ENCODE measurements at regions not wholly inside any gene's neighbourhood (a gene's known extent, or its start where the extent isn't known, plus 50 kb on each side); places are given as distances from the start of the nearest gene placed in this dataset.

- no peak for DNase-seq (ENCODE audit: low read depth in 2 of 2)
Measured at GRCh38 chr21:35697321-35697808, 363.0 kb downstream of the SETD4 start.

DNA sequence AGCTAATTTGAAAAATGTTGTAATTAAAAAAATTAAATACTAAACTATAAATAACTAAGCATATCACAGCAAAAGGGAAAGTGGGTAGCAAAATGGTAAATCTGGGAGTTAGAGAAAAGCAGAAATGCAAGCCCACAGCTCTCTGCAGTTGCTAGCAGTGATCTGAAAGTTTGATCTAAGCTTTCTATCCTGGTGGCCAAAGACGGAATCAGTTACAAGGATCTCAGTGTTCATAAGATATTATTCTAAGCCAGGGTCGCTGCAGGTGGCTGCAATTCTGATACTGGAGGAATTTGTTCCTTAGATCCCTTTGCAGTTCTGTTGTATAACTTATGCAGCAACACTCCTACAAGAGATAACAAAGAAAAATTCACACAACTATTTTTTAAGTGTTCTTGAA lies 363.7 kb downstream of the SETD4 start:
- no peak for DNase-seq (ENCODE audit: low read depth in 2 of 2)

GRCh38 chr21:35692311-35692710 lies 368.0 kb downstream of the SETD4 start:
- no peak for DNase-seq (ENCODE audit: low read depth in 2 of 2)

DNA sequence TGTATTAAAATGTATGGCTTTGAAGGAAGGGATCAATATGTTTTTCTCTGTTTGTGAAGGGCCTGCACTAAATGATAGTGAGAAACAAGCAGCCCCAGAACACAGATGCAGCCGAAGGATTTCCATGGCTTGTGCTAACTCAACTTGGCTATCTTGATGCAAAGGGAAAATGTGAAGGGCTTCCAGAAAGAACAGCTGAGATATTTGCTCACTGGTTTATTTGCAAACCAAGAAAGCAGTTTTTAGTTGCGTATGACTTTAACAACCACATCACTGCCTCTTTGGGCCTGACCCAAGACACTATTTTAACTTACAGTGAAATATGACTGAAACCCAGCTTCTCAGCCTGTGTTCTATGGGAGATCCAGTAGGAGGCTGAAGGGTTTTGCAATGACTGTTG lies 369.9 kb downstream of the SETD4 start:
- no peak for DNase-seq (ENCODE audit: low read depth in 2 of 2)

DNA sequence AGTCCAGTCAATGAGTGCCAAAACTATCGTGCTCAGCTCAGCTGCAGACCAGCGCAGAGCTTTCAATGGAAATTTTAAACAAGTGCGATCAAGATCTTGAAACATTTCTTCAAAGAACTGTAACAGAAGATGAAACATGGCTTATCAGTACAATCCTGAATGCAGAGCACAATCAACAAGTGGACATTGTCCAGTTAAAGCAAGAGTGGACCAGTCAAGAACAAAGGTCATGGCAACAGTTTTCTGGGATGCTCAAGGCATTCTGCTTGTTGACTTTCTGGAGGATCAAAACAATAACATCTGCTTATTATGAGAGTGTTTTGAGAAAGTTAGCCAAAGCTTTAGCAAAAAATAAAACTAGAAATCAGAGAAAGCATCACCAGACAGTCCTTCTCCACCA lies 374.2 kb downstream of the SETD4 start:
- DNase-seq (ENCODE audit: low read depth in 2 of 2): no peak

DNA sequence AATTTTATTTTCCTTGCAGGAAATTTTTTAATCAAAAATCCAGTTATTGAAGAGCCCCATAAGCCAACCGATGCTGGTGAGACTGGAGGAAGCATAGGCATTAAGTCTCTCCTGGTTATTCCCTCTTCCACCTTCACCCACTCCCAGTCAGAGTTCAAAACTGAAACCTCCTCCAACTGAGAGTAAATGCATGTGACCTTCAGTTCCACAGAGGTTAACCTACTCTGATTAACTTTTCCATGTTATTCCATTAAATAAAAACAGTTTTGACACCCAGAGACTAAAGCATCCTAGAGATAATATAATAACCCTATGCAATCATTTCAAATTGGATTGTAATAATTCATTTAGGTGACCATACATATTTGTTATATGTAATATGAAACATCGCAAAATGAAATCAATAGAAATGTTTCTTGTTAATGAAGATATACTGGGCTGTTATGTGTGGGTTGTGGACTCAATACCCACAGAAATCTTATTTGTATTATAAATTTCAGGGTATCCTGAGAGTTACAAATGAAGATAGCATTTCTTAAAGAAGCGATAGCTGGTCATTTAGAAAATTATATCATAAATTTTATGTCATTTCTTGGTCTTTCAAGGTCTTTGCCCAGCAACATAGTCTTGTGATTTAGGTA lies 376.5 kb downstream of the SETD4 start:
- DNase-seq (ENCODE audit: low read depth in 2 of 2): no peak

GRCh38 chr21:35682904-35683549 lies 377.3 kb downstream of the SETD4 start:
- DNase-seq (ENCODE audit: low read depth in 2 of 2): peak in 1 of 2 donors; percentile 39

DNA sequence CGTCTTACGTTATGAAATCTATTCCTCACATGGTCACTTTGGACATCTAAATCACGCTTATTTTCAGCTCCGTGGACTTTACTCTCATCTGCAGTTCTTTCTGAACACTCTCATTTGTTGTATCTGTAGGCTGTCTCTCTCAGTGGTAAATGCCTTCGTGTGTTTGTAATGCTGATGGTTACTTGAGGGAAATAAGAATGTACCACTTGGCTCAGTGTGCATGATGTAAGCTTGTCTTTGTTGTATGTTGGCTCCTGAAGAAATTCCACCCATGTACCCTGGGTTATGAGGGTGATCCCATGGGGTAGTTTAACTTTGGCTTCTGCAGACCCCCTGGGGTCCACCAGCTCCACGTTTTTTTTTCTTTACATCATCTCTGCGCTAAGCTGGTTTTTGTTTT lies 378.4 kb downstream of the SETD4 start:
- DNase-seq (ENCODE audit: low read depth in 2 of 2): no peak

GRCh38 chr21:35679076-35679475 lies 381.2 kb downstream of the SETD4 start:
- DNase-seq (ENCODE audit: low read depth in 2 of 2): no peak

DNA sequence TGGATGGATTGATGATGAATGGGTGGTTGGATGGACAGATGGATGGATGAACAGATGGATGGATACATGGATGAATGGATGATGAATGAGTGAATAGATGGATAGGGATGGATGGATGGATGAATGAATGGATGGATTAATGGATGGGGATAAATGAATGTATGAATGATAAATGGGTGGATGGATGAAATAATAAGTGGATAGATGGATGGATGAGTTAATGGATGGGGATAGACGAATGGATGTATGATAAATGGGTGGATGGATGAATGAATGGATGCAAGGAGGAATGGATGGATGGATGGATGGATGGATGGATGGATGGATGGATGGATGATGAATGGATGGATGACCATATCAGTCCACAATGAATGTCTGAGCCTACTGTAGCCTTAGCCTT lies 381.9 kb downstream of the SETD4 start:
- DNase-seq (ENCODE audit: low read depth in 2 of 2): no peak

- no peak for DNase-seq (ENCODE audit: low read depth in 2 of 2)
Measured at GRCh38 chr21:35677298-35677841, 383.0 kb downstream of the SETD4 start.

DNA sequence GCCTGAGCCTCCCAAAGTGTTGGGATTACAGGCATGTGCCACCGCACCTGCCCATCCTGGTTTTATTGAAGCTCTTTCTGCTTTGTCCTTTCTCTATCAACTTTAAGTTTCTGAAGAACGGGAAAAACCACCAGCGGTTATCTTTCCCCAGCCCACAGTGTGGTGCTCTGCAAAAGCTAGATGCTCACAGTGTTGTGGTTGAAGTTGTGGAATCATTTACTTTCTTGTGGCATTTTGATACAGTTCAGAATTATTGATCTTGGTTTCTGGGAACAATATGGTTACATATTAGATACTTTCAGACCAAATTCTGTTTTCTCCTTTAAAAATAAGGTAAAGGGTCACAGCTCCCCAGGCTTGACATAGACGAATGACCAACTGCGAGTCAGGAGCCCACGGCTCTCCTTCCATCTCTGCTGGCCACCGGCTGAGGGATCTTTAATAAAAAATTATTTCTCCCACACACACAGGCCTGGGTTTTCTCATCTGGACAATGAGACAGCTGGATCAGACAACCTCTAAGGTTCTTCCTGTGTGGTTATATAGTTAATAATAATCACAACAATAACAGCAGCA lies 385.3 kb downstream of the SETD4 start:
- DNase-seq (ENCODE audit: low read depth in 2 of 2): no peak

GRCh38 chr21:35674091-35674671 lies 386.1 kb downstream of the SETD4 start:
- no peak for DNase-seq (ENCODE audit: low read depth in 2 of 2)

- no peak for DNase-seq (ENCODE audit: low read depth in 2 of 2)
Measured at GRCh38 chr21:35672313-35672712, 388.0 kb downstream of the SETD4 start.

DNA sequence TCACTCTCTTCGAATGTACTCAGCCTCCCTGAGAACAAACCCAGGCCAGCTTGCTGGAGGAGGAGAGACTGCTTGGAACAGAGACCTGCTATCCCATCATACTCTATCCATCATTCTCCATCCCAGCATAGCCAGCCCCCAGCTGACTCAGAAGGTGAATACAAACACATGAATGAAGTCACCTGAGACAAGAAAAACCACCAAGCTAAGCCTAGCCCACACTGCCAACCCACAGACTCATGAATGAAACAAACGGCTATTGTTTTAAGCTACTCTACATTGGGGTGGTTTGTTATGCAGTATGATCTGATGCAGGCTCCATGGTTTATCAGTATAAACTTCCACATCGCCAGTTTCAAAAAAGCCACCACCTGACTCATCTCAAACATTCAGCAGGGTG lies 395.6 kb downstream of the SETD4 start:
- no peak for DNase-seq (ENCODE audit: low read depth in 2 of 2)

GRCh38 chr21:35663856-35664606 lies 396.3 kb downstream of the SETD4 start:
- DNase-seq (ENCODE audit: low read depth in 2 of 2): no peak

- DNase-seq (ENCODE audit: low read depth in 2 of 2): no peak
Measured at GRCh38 chr21:35658242-35658641, 402.1 kb downstream of the SETD4 start.

DNA sequence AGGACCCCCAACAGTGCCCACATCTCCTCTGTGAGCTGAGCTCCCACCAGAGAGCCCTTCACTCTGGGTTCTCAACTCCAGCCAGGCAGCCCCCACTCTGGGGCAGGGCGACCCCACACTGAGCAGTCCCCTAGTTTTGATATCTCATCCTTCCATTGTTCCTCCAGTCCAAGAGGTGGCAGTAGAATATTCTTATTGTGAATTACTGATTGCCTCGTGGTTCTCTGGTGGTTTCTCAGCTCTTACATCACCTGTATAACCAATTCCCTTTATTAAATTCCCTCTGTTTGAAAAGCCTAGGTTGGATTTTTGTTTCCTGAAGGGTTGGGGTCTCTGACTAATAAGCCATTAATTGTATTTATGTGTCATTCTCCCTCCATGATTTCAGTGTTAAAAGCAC lies 407.5 kb downstream of the SETD4 start:
- DNase-seq (ENCODE audit: low read depth in 2 of 2): no peak

- no peak for DNase-seq (ENCODE audit: low read depth in 2 of 2)
Measured at GRCh38 chr21:35652196-35652595, 408.1 kb downstream of the SETD4 start.

DNA sequence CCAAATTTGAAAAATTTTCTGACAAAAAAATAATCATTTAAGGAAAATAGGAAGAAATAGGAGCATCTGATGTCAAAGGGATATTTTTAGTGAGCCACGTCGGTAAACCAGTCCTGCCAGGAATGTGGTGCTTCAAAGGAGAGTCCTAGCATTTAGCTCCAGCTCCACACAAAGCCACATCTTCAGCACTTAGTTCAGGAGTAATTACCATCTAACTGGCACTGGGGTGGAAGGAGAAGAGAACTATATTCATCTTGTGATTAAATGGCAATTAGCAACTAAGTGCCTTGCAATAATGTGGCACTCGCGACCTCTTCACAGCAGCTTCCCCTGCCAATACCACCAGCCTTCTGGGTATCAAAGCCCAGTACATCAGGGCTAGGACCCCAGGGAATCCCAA lies 409.1 kb downstream of the SETD4 start:
- no peak for DNase-seq (ENCODE audit: low read depth in 2 of 2)

DNA sequence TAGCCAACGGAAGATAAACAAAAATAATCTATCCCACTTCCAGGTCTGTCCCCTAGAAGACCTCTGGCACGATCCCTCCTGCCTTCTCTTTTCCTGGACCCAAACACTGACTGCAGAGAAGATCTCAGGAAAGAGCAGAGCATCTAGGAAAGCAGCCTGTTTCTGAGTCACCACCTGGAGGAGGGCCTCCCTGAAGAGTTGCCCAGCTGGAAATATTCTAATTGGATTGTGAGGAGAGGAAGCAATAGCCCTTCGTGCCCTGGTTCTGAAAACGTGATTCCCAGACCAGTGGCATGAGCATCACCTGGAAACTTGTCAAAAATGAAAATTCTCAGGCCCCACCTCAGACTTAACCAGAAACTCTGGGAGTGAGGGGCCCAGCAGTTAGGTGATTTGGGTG lies 411.1 kb downstream of the SETD4 start:
- no peak for DNase-seq (ENCODE audit: low read depth in 2 of 2)

DNA sequence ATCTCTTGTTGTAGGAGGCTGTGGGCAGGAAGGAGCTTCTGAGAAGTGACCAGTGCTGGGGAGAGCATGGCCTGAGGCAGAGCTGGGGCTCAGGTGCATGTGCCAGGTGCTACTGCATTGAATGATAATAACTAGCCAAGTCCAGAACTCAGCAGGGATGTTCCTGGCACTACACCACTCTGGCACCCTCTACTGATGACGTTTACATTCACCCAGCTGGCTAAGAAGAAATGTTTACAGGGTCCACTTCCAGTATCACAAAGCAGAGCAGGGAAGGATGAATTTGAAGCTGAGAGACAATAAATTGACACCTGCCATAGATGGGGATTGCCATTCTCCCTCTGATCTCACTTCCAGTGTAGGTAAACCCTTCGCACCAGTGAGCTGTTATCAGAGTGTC lies 411.8 kb downstream of the SETD4 start:
- no peak for DNase-seq (ENCODE audit: low read depth in 2 of 2)
